ENCODE measurements at regions not wholly inside any gene's neighbourhood (a gene's known extent, or its start where the extent isn't known, plus 50 kb on each side); places are given as distances from the start of the nearest gene placed in this dataset.

GRCh38 chr12:74608231-74608775, 70.7 kb downstream of the ATXN7L3B start:
- Histone ChIP-seq H3K9me3 (no peaks in the 10 kb centered on the region), H3K27ac (no peak overlapping the region), H3K4me3 (replicated peaks in 1 of 3) (no peak overlapping the region), H3K36me3 (no peaks in the 10 kb centered on the region), H3K4me1 (no peaks in the 10 kb centered on the region), H3K27me3 (no peaks in the 10 kb centered on the region)
- intact Hi-C loops (cut with DNase I), result no loop called here
- WGBS, 2 donors, result 71 to 78% methylated on average over 3 of the region's 3 CpGs
- no peak for DNase-seq
- TF ChIP-seq POLR2A (IDR thresholded peaks at IDR 0.05), result no peak
- TF ChIP-seq CTCF (IDR thresholded peaks at IDR 0.05), result no peak

- Histone ChIP-seq H3K36me3 (no peaks in the 10 kb centered on the region), H3K9me3 (no peaks in the 10 kb centered on the region), H3K27ac (no peak overlapping the region), H3K4me1 (no peaks in the 10 kb centered on the region), H3K27me3 (no peaks in the 10 kb centered on the region), H3K4me3 (replicated peaks in 1 of 3) (no peak overlapping the region)
- TF ChIP-seq POLR2A (IDR thresholded peaks at IDR 0.05), result no peak
- no peak for DNase-seq
- WGBS, 2 donors, result 85 to 86% methylated on average over 3 of the region's 3 CpGs
- intact Hi-C loops (cut with DNase I), result no loop called here
These were observed 73.1 kb downstream of the ATXN7L3B start for GRCh38 chr12:74610711-74611110.

- DNase-seq, result no peak
- H3K4me1 ChIP-seq, result no peaks in the 10 kb centered on the region
- no peaks in the 10 kb centered on the region for H3K27me3 ChIP-seq
- TF ChIP-seq CTCF (IDR thresholded peaks at IDR 0.05) (no peak), POLR2A (IDR thresholded peaks at IDR 0.05) (no peak)
- no peak overlapping the region for H3K4me3 ChIP-seq (replicated peaks in 1 of 3)
- intact Hi-C loops (cut with DNase I), result no loop called here
- H3K9me3 ChIP-seq, result no peaks in the 10 kb centered on the region
- H3K36me3 ChIP-seq, result no peaks in the 10 kb centered on the region
- H3K27ac ChIP-seq, result no peak overlapping the region
These were observed 76.8 kb downstream of the ATXN7L3B start for GRCh38 chr12:74614426-74614825.

GRCh38 chr12:74619084-74619483, 81.4 kb downstream of the ATXN7L3B start:
- H3K27ac ChIP-seq, result no peak overlapping the region
- WGBS, 2 donors, result 79 to 80% methylated on average over 2 of the region's 2 CpGs
- no peak for DNase-seq
- H3K4me1 ChIP-seq, result no peaks in the 10 kb centered on the region
- no peaks in the 10 kb centered on the region for H3K9me3 ChIP-seq
- intact Hi-C loops (cut with DNase I), result no loop called here
- H3K4me3 ChIP-seq (replicated peaks in 1 of 3), result no peak overlapping the region
- H3K36me3 ChIP-seq, result no peaks in the 10 kb centered on the region
- TF ChIP-seq CTCF (IDR thresholded peaks at IDR 0.05), result no peak
- TF ChIP-seq POLR2A (IDR thresholded peaks at IDR 0.05), result no peak
- H3K27me3 ChIP-seq, result no peaks in the 10 kb centered on the region

- Histone ChIP-seq H3K9me3 (no peaks in the 10 kb centered on the region), H3K27ac (no peak overlapping the region), H3K4me3 (replicated peaks in 1 of 3) (no peak overlapping the region), H3K4me1 (no peaks in the 10 kb centered on the region), H3K27me3 (no peaks in the 10 kb centered on the region), H3K36me3 (no peaks in the 10 kb centered on the region)
- DNase-seq, result no peak
- WGBS, 2 donors, result 81 to 90% methylated on average over 1 of the region's 1 CpG
- intact Hi-C loops (cut with DNase I), result no loop called here
- TF ChIP-seq POLR2A (IDR thresholded peaks at IDR 0.05), result no peak
- no peak for TF ChIP-seq CTCF (IDR thresholded peaks at IDR 0.05)
These were observed 82.2 kb downstream of the ATXN7L3B start for GRCh38 chr12:74619884-74620283.

- no peak for DNase-seq
- H3K4me1 ChIP-seq, result no peaks in the 10 kb centered on the region
- H3K4me3 ChIP-seq (replicated peaks in 1 of 3), result no peak overlapping the region
- WGBS, 2 donors, result 58 to 59% methylated on average over 2 of the region's 2 CpGs
- intact Hi-C loops (cut with DNase I), result no loop called here
- TF ChIP-seq CTCF (IDR thresholded peaks at IDR 0.05) (no peak), POLR2A (IDR thresholded peaks at IDR 0.05) (no peak)
- H3K36me3 ChIP-seq, result no peaks in the 10 kb centered on the region
- H3K9me3 ChIP-seq, result no peaks in the 10 kb centered on the region
- H3K27ac ChIP-seq, result no peak overlapping the region
- no peaks in the 10 kb centered on the region for H3K27me3 ChIP-seq
These were observed 83.3 kb downstream of the ATXN7L3B start for GRCh38 chr12:74620921-74621320.

Data from thyroid gland (tissue), 4 donors.